Activated naive CD8-positive, alpha-beta T cell treated with anti-CD3 and anti-CD28 coated beads, Interleukin-2, amount 10 ng/mL, durations not matched to agents 7 days and 5 days (primary cell): ENCODE measurements at regions not wholly inside any gene's neighbourhood (a gene's known extent, or its start where the extent isn't known, plus 50 kb on each side); places are given as distances from the start of the nearest gene placed in this dataset.

ENCODE experiments used
- ATAC-seq: fragments of 150-1000 bp; cut with Tn5 transposase; one replicate; pipeline ENCODE4 v1.10.0; 2021; ENCODE audit warnings: low read depth, moderate library complexity
- POLR2A ChIA-PET: fragments of 350-600 bp; sonication (Branson Sonifier 250); formaldehyde crosslinking; loops from one replicate; lab custom pipeline; 2021; ENCODE audit warnings: antibody characterized with exemption; lab: Charles Lee
- DNase-seq: peaks from one replicate; pipeline ENCODE4 v3.0.0; 2021
- H3K27ac Mint-ChIP-seq: one replicate; pipeline ENCODE4 v1.8.0; 2022; ENCODE audit warnings: mild to moderate bottlenecking, mixed read lengths
- H3K27me3 Mint-ChIP-seq: one replicate; pipeline ENCODE4 v1.8.0; 2022; ENCODE audit warnings: mild to moderate bottlenecking, moderate library complexity, mixed read lengths
- H3K36me3 Mint-ChIP-seq: one replicate; pipeline ENCODE4 v1.8.0; 2021; ENCODE audit warnings: mild to moderate bottlenecking, mixed read lengths
- H3K4me1 Mint-ChIP-seq: one replicate; pipeline ENCODE4 v1.8.0; 2021; ENCODE audit warnings: mixed read lengths
- H3K4me3 Mint-ChIP-seq: one replicate; pipeline ENCODE4 v1.8.0; 2022; ENCODE audit warnings: mild to moderate bottlenecking, moderate library complexity, mixed read lengths
- H3K9me3 Mint-ChIP-seq: one replicate; pipeline ENCODE4 v1.8.0; 2021; ENCODE audit warnings: mixed read lengths

- peaks cover 3% of the 10 kb centered on the region for H3K27me3 Mint-ChIP-seq
- no peak overlapping the region for H3K27ac Mint-ChIP-seq
- no peaks in the 10 kb centered on the region for H3K4me1 Mint-ChIP-seq
- H3K9me3 Mint-ChIP-seq = no peaks in the 10 kb centered on the region
- no peak for ATAC-seq
- DNase-seq = no peak
- POLR2A ChIA-PET = no interaction called here
- H3K36me3 Mint-ChIP-seq = no peaks in the 10 kb centered on the region
- no peak overlapping the region for H3K4me3 Mint-ChIP-seq
These were observed 111.4 kb downstream of the PLEKHG1 start for GRCh38 chr6:150711061-150711460.

- Mint-ChIP-seq H3K27me3 (peaks cover 3% of the 10 kb centered on the region), H3K36me3 (no peaks in the 10 kb centered on the region), H3K4me1 (no peaks in the 10 kb centered on the region)
These were observed 112.2 kb downstream of the PLEKHG1 start for GRCh38 chr6:150711584-150712504.

GRCh38 chr6:150712505-150713252 is 113.0 kb downstream of the PLEKHG1 start:
- POLR2A ChIA-PET = no interaction called here
- no peaks in the 10 kb centered on the region for H3K4me1 Mint-ChIP-seq
- H3K36me3 Mint-ChIP-seq = no peaks in the 10 kb centered on the region
- no peak for ATAC-seq
- peaks cover 3% of the 10 kb centered on the region for H3K27me3 Mint-ChIP-seq
- no peak overlapping the region for H3K27ac Mint-ChIP-seq
- no peaks in the 10 kb centered on the region for H3K9me3 Mint-ChIP-seq
- no peak for DNase-seq
- no peak overlapping the region for H3K4me3 Mint-ChIP-seq

More at GRCh38 chr6:150711584-150712504, 112.2 kb downstream of the PLEKHG1 start:
- no peak for DNase-seq
- POLR2A ChIA-PET = no interaction called here
- Mint-ChIP-seq H3K4me3 (no peak overlapping the region), H3K27ac (no peak overlapping the region), H3K9me3 (no peaks in the 10 kb centered on the region)
- ATAC-seq = no peak

GRCh38 chr6:150713487-150713886 is 113.8 kb downstream of the PLEKHG1 start:
- no peak overlapping the region for H3K4me3 Mint-ChIP-seq
- no peak for DNase-seq
- ATAC-seq = no peak
- no peaks in the 10 kb centered on the region for H3K9me3 Mint-ChIP-seq
- H3K4me1 Mint-ChIP-seq = no peaks in the 10 kb centered on the region
- H3K27ac Mint-ChIP-seq = no peak overlapping the region
- POLR2A ChIA-PET = no interaction called here
- H3K27me3 Mint-ChIP-seq = peaks cover 3% of the 10 kb centered on the region
- no peaks in the 10 kb centered on the region for H3K36me3 Mint-ChIP-seq

GRCh38 chr6:150713931-150714330 is 114.2 kb downstream of the PLEKHG1 start:
- no peaks in the 10 kb centered on the region for H3K4me1 Mint-ChIP-seq
- no peaks in the 10 kb centered on the region for H3K36me3 Mint-ChIP-seq
- H3K27ac Mint-ChIP-seq = no peak overlapping the region
- no peaks in the 10 kb centered on the region for H3K9me3 Mint-ChIP-seq
- ATAC-seq = no peak
- peaks cover 3% of the 10 kb centered on the region for H3K27me3 Mint-ChIP-seq
- no peak overlapping the region for H3K4me3 Mint-ChIP-seq
- POLR2A ChIA-PET = no interaction called here
- no peak for DNase-seq

- no peak overlapping the region for H3K4me3 Mint-ChIP-seq
- DNase-seq (no peak), ATAC-seq (no peak)
- peaks cover 6% of the 10 kb centered on the region for H3K27me3 Mint-ChIP-seq
- POLR2A ChIA-PET = no interaction called here
- H3K4me1 Mint-ChIP-seq = no peaks in the 10 kb centered on the region
- no peaks in the 10 kb centered on the region for H3K9me3 Mint-ChIP-seq
- H3K36me3 Mint-ChIP-seq = no peaks in the 10 kb centered on the region
- no peak overlapping the region for H3K27ac Mint-ChIP-seq
These were observed 115.4 kb downstream of the PLEKHG1 start for GRCh38 chr6:150715133-150715532.

GRCh38 chr6:150717419-150717818 is 117.7 kb downstream of the PLEKHG1 start:
- Mint-ChIP-seq H3K27me3 (peaks cover 6% of the 10 kb centered on the region), H3K9me3 (no peaks in the 10 kb centered on the region)
- no peak for ATAC-seq

GRCh38 chr6:150719099-150719766 is 119.5 kb downstream of the PLEKHG1 start:
- H3K4me1 Mint-ChIP-seq = peaks cover 9% of the 10 kb centered on the region
- H3K4me3 Mint-ChIP-seq = no peak overlapping the region
- POLR2A ChIA-PET = no interaction called here
- H3K36me3 Mint-ChIP-seq = no peaks in the 10 kb centered on the region
- H3K27ac Mint-ChIP-seq = no peak overlapping the region
- no peaks in the 10 kb centered on the region for H3K9me3 Mint-ChIP-seq
- ATAC-seq (no peak), DNase-seq (no peak)
- H3K27me3 Mint-ChIP-seq = peaks cover 16% of the 10 kb centered on the region

More at GRCh38 chr6:150717419-150717818, 117.7 kb downstream of the PLEKHG1 start:
- Mint-ChIP-seq H3K27ac (no peak overlapping the region), H3K36me3 (no peaks in the 10 kb centered on the region), H3K4me3 (no peak overlapping the region), H3K4me1 (peaks cover 9% of the 10 kb centered on the region)
- POLR2A ChIA-PET = no interaction called here
- no peak for DNase-seq

- Mint-ChIP-seq H3K27me3 (peaks cover 16% of the 10 kb centered on the region), H3K9me3 (no peaks in the 10 kb centered on the region), H3K36me3 (no peaks in the 10 kb centered on the region), H3K27ac (no peak overlapping the region), H3K4me3 (no peak overlapping the region), H3K4me1 (peaks cover 9% of the 10 kb centered on the region)
- POLR2A ChIA-PET = no interaction called here
- ATAC-seq (no peak), DNase-seq (no peak)
These were observed 120.1 kb downstream of the PLEKHG1 start for GRCh38 chr6:150719831-150720230.

- H3K4me3 Mint-ChIP-seq = no peak overlapping the region
- no peaks in the 10 kb centered on the region for H3K36me3 Mint-ChIP-seq
- POLR2A ChIA-PET = no interaction called here
- H3K27ac Mint-ChIP-seq = no peak overlapping the region
- ATAC-seq (no peak), DNase-seq (no peak)
- H3K27me3 Mint-ChIP-seq = peaks cover 16% of the 10 kb centered on the region
- peaks cover 9% of the 10 kb centered on the region for H3K4me1 Mint-ChIP-seq
- H3K9me3 Mint-ChIP-seq = no peaks in the 10 kb centered on the region
These were observed 121.1 kb downstream of the PLEKHG1 start for GRCh38 chr6:150720774-150721233.

- Mint-ChIP-seq H3K9me3 (no peaks in the 10 kb centered on the region), H3K27me3 (peaks cover 16% of the 10 kb centered on the region), H3K4me3 (no peak overlapping the region), H3K4me1 (peaks cover 9% of the 10 kb centered on the region), H3K27ac (no peak overlapping the region), H3K36me3 (no peaks in the 10 kb centered on the region)
- ATAC-seq = no peak
- POLR2A ChIA-PET = no interaction called here
- DNase-seq = no peak
These were observed 122.0 kb downstream of the PLEKHG1 start for GRCh38 chr6:150721418-150722266.

- H3K27ac Mint-ChIP-seq = no peak overlapping the region
- no peak for DNase-seq
- no peaks in the 10 kb centered on the region for H3K36me3 Mint-ChIP-seq
- ATAC-seq = no peak
- no peak overlapping the region for H3K4me3 Mint-ChIP-seq
- no peaks in the 10 kb centered on the region for H3K9me3 Mint-ChIP-seq
- peaks cover 9% of the 10 kb centered on the region for H3K4me1 Mint-ChIP-seq
- peaks cover 16% of the 10 kb centered on the region for H3K27me3 Mint-ChIP-seq
- POLR2A ChIA-PET = no interaction called here
These were observed 123.1 kb downstream of the PLEKHG1 start for GRCh38 chr6:150722614-150723344.
